ENCODE measurements at regions not wholly inside any gene's neighbourhood (a gene's known extent, or its start where the extent isn't known, plus 50 kb on each side); places are given as distances from the start of the nearest gene placed in this dataset.

GRCh38 chr5:71844862-71845261 is 125.8 kb downstream of the CARTPT start:
- no peak overlapping the region for H3K27ac ChIP-seq
- no peaks in the 10 kb centered on the region for H3K36me3 ChIP-seq
- no peaks in the 10 kb centered on the region for H3K27me3 ChIP-seq
- no peaks in the 10 kb centered on the region for H3K9me3 ChIP-seq
- no peak overlapping the region for H3K4me3 ChIP-seq
- intact Hi-C loops (cut with DNase I; ENCODE audit: low total_unique reads): no loop called here
- H3K4me1 ChIP-seq: no peaks in the 10 kb centered on the region
- TF ChIP-seq CTCF (IDR thresholded peaks at IDR 0.05) (no peak), POLR2A (IDR thresholded peaks at IDR 0.05) (no peak)
- no peak for DNase-seq

GRCh38 chr5:71859515-71859914 is 140.4 kb downstream of the CARTPT start:
- no peak overlapping the region for H3K4me3 ChIP-seq
- no peaks in the 10 kb centered on the region for H3K36me3 ChIP-seq
- no peak for TF ChIP-seq POLR2A (IDR thresholded peaks at IDR 0.05)
- no peak for TF ChIP-seq CTCF (IDR thresholded peaks at IDR 0.05)
- no peaks in the 10 kb centered on the region for H3K9me3 ChIP-seq
- H3K27ac ChIP-seq: no peak overlapping the region
- no peak for DNase-seq
- H3K27me3 ChIP-seq: no peaks in the 10 kb centered on the region
- intact Hi-C loops (cut with DNase I; ENCODE audit: low total_unique reads): no loop called here
- no peaks in the 10 kb centered on the region for H3K4me1 ChIP-seq

DNA sequence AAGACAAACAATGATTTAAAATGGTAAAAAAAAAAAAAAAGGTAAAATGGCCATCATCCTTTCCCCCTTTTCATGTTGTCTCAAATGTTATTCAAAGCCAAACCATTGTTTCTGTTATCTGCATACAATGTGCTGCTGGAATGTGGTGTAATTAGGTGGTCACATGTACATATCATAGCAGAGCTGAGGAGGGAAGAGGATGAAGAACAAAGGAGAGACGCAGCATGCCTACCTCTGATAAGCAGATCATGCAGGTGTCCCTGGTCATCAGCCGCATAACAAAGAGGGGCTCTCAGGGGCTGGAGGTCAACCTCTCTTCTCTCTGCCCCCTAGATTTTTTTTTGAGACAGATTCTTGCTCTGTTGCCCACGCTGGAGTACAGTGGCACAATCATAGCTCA is 141.0 kb downstream of the CARTPT start:
- no peak for DNase-seq
- Histone ChIP-seq H3K4me1 (no peaks in the 10 kb centered on the region), H3K36me3 (no peaks in the 10 kb centered on the region), H3K9me3 (no peaks in the 10 kb centered on the region), H3K27me3 (no peaks in the 10 kb centered on the region), H3K4me3 (no peak overlapping the region), H3K27ac (no peak overlapping the region)
- TF ChIP-seq POLR2A (IDR thresholded peaks at IDR 0.05): no peak
- intact Hi-C loops (cut with DNase I; ENCODE audit: low total_unique reads): no loop called here

DNA sequence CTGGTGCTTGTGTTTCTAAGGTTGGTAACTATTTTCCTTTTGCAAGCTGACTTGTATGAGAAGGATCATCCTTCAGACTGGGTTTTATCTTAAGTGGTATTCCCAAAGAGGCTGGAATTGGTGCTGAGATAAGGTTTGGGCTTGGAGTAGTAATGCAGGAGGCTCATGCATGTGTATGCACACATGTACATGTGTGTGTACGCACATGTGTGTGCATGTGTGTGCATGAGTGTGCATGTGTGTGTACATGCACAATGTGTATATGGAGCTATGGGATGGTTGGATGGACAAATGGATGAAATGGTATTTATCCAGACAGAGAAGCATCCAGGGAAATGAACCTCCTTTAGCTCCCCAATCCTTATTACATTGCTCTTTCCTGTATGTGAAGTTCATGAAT is 142.6 kb downstream of the CARTPT start:
- no peak overlapping the region for H3K27ac ChIP-seq
- H3K36me3 ChIP-seq: no peaks in the 10 kb centered on the region
- no peaks in the 10 kb centered on the region for H3K27me3 ChIP-seq
- TF ChIP-seq CTCF (IDR thresholded peaks at IDR 0.05): no peak
- no peak for TF ChIP-seq POLR2A (IDR thresholded peaks at IDR 0.05)
- H3K4me1 ChIP-seq: no peaks in the 10 kb centered on the region
- no peak overlapping the region for H3K4me3 ChIP-seq
- intact Hi-C loops (cut with DNase I; ENCODE audit: low total_unique reads): no loop called here
- H3K9me3 ChIP-seq: no peaks in the 10 kb centered on the region
- DNase-seq: no peak

DNA sequence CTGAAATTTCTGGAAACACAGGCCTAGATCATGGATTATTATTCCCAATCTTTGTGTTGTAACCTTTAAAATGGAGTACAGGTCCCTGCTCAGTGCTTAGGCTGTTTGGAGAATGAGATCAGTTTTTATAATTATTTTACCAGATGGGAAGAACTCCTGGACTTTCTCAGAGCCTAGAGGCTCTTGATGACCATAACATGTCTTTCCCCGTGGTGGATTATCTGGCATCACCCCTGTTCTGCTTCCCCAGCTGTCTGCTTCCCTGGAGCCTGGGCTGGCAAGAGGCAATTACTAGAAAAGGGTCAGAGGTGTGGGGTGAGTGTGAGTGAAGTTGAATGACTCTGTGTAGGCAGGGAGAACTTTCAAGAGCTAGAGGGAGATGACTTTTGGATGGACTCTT is 143.0 kb downstream of the CARTPT start:
- Histone ChIP-seq H3K4me1 (no peaks in the 10 kb centered on the region), H3K27ac (no peak overlapping the region), H3K4me3 (no peak overlapping the region), H3K9me3 (no peaks in the 10 kb centered on the region), H3K36me3 (no peaks in the 10 kb centered on the region), H3K27me3 (no peaks in the 10 kb centered on the region)
- no peak for DNase-seq
- no peak for TF ChIP-seq POLR2A (IDR thresholded peaks at IDR 0.05)
- TF ChIP-seq CTCF (IDR thresholded peaks at IDR 0.05): no peak
- intact Hi-C loops (cut with DNase I; ENCODE audit: low total_unique reads): no loop called here

DNA sequence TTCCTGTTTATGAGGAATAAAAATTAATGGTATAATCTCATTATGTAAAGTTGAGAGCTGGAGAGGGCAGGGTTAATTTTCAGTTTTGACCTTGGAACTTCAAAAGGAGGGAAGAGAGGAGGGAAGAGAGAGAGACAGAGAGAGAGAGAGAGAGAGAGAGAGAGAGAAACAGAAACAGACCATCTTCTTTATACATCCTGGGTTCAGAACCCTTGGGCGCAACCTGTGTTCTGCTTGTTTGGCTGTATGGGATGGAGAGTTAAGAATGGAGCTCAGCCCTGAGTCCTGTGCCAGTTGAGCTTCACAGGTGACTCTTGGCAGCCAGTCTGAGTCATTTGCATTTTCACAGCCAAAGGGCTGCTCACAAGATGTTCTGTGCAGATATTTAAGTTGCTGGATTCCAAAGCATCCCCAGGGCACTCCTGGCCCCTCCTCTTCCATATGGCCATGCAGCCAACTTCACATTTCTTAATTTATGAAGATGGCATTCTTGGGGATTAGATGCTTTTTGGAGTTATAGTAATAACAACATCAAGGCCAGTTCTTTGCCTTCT is 143.5 kb downstream of the CARTPT start:
- intact Hi-C loops (cut with DNase I; ENCODE audit: low total_unique reads): no loop called here
- no peak for TF ChIP-seq CTCF (IDR thresholded peaks at IDR 0.05)
- TF ChIP-seq POLR2A (IDR thresholded peaks at IDR 0.05): no peak
- Histone ChIP-seq H3K27ac (no peak overlapping the region), H3K36me3 (no peaks in the 10 kb centered on the region), H3K4me1 (no peaks in the 10 kb centered on the region), H3K27me3 (no peaks in the 10 kb centered on the region), H3K9me3 (no peaks in the 10 kb centered on the region), H3K4me3 (no peak overlapping the region)
- no peak for DNase-seq
